Muscle of arm (tissue), 1 donor: ENCODE measurements at regions not wholly inside any gene's neighbourhood (a gene's known extent, or its start where the extent isn't known, plus 50 kb on each side); places are given as distances from the start of the nearest gene placed in this dataset.

Experiments
- DNase-seq: peaks from one replicate; pipeline ENCODE4 v3.0.0-alpha.2; 2013

GRCh38 chr17:74049167-74049966 is 154.1 kb upstream of the RPL38 start:
- DNase-seq, result no peak

DNA sequence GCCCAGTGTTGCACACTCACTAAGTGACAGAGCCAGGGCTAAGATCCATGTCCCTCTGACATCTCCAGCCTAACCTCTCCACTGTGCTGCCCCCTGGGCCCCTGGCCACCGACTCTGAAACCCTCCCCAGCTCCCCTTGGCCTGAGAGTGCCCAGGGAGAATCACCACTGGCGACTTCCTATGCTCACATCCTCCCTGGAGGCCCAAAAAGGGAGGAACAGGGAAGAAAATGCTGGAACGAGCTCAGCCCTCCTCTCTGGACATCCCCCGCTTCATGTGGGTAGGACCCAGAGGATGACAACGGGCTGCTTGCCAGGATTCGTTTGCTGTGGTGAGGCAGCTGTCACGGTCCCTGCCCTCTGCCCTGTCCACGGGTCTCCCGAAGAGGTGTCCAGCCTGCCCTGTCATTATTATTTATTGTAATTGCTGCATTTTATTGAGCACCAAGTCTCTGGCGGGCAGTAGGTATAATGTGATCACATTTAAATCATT is 153.5 kb upstream of the RPL38 start:
- no peak for DNase-seq

GRCh38 chr17:74051348-74051747 is 152.1 kb upstream of the RPL38 start:
- no peak for DNase-seq

GRCh38 chr17:74052993-74053711 is 150.3 kb upstream of the RPL38 start:
- no peak for DNase-seq

DNA sequence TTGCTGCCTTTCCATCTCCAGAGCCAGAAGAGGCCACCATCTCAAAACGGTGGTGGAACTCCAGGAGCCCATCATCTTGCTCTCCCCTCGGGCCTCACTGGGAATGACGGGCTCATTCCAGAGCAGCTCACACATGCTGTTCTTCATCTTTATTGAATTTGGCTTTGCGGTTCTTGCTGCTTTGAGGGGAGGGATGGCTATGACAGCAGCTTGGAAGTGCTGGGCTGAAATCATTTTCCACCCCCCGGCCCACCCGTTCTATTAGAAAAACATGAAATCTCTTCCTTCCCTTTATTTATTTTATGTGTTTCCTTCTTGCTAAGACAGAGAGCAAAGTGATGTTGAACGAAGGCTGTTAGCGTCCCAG is 149.8 kb upstream of the RPL38 start:
- no peak for DNase-seq

- DNase-seq, result no peak
These were observed 149.2 kb upstream of the RPL38 start for GRCh38 chr17:74054249-74054648.

DNA sequence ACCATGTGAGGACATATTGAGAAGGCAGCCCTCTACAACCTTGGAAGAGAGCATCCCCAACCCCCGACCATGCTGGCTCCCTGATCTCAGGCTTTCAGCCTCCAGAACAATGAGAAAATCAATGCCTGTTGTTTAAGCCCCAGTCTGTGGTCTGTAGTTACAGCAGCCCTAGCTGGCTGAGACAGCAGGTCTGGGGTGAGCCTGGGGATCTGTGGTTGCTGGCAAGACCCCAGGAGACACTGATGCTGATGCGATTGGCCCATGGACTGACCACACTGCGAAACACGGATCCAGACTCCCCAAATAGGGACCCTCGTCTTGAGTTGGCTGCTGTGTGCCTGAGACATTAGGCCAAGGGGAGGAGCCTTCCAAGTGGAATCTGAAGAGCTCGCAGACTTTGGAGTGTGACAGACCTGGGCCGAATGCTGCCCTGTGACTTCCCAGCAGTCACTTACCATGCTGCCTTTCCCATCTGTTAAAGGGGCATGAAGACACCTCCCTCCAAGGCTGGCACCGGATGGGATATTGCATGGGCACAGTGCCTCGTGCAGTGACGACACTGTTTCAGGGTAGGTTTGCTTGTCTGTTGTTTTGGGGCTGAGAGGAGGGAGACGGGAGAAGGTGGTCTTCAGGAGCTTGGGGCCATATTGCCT is 147.8 kb upstream of the RPL38 start:
- no peak for DNase-seq

- no peak for DNase-seq
These were observed 143.8 kb upstream of the RPL38 start for GRCh38 chr17:74059479-74060240.

DNA sequence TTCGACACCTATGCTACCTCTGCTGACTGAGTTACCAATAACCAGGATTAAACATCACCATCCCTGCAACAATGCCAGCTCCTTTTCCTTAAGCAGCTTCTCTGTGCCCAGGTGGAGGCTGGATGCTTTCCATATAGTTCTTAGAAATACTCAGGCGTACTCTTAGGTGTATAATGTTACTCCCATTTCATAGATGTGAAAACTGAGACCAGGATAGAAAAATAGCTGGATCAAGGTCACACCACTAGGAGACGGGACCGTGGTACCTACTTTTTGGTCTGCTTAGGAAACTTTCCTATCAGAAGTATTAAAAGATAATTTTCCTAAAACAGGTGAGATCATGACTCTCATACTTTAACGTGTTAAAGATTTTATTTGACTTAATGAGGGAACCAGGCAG is 141.7 kb upstream of the RPL38 start:
- no peak for DNase-seq

DNA sequence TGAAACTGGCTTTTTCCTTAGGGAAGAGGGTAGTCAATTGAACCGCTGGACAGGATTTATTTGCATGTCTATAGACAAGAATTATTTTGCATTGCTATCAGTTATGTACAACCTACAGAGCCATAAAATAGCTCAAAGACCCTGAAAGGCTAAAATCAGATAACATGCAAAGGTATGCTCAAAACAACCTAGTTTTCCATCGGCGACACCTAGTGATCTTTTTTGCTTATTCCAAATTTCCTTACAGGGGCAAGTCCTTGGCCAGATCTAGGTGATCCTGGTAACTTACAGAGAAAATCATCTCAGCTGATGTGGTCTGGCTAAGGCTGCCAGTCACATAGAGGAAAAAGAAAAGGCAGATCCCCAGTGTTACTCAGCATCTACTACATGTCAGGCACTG is 141.2 kb upstream of the RPL38 start:
- DNase-seq, result no peak

- no peak for DNase-seq
These were observed 140.0 kb upstream of the RPL38 start for GRCh38 chr17:74063439-74063838.

GRCh38 chr17:74070374-74070773 is 133.1 kb upstream of the RPL38 start:
- DNase-seq, result no peak

GRCh38 chr17:74070998-74071679 is 132.3 kb upstream of the RPL38 start:
- DNase-seq, result no peak

DNA sequence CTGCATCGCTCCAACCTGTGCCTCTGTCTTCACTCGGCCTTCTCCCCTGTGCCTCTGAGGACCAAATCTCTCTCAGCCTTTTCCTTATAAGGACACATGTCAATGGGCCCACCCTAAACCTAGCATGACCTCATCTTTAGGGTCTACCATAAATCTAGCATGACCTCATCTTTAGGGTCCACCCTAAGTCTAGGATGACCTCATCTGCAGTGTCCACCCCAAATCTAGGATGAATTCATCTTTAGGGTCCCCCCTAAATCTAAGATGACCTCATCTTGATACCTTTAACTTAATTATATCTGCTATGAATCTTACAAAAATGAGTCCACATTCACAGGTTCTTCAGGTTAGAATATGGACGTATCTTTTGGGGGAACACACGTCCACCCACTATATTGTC is 131.1 kb upstream of the RPL38 start:
- no peak for DNase-seq

- no peak for DNase-seq
These were observed 127.0 kb upstream of the RPL38 start for GRCh38 chr17:74076446-74076845.

DNA sequence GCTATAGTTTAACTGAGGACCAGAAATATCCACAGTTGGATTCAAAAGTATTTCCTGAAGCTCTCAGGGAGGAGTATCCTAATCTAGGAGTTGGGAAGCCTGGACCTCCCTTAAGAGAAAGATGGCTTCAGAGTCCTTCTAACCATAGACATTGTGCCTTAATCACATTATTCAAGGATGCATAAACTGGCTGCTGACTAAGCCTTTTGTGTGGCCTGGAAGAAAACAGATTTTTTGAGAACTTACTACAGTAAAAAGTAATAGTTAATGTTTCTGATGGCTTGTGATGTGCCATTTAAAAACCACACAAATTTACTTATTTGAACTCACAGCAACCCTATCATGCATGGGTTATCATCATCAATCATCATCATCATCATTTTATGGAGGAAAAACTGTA is 126.2 kb upstream of the RPL38 start:
- DNase-seq, result no peak

DNA sequence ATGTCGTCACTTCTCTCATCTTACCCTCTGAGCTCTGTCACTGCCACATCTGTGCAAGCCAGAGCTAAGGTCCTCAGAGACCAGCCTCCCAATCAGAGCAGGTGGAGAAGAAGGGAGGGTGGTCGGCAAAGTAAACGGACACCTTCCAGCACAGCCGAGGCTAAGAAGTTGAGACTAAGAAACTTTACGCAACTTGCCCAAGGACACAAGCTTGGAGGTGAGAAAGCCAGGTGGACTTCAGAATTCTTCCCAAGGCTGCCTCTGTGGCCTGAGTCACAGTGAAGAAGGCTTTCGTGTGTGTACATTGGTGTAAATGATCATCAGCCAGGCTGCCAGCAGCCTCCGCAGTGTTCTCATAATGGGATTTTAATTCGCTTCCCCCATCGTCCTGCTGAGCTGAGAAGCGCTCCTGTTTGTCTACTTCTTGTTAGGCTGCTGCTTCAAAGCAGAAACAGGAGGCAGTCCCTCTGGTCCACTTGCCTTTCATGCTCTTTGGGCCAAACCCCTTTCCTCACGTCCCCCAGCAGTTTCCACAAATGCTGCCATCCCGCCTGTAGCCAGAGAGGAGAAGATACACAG is 125.0 kb upstream of the RPL38 start:
- no peak for DNase-seq

- no peak for DNase-seq
These were observed 123.8 kb upstream of the RPL38 start for GRCh38 chr17:74079537-74080300.

DNA sequence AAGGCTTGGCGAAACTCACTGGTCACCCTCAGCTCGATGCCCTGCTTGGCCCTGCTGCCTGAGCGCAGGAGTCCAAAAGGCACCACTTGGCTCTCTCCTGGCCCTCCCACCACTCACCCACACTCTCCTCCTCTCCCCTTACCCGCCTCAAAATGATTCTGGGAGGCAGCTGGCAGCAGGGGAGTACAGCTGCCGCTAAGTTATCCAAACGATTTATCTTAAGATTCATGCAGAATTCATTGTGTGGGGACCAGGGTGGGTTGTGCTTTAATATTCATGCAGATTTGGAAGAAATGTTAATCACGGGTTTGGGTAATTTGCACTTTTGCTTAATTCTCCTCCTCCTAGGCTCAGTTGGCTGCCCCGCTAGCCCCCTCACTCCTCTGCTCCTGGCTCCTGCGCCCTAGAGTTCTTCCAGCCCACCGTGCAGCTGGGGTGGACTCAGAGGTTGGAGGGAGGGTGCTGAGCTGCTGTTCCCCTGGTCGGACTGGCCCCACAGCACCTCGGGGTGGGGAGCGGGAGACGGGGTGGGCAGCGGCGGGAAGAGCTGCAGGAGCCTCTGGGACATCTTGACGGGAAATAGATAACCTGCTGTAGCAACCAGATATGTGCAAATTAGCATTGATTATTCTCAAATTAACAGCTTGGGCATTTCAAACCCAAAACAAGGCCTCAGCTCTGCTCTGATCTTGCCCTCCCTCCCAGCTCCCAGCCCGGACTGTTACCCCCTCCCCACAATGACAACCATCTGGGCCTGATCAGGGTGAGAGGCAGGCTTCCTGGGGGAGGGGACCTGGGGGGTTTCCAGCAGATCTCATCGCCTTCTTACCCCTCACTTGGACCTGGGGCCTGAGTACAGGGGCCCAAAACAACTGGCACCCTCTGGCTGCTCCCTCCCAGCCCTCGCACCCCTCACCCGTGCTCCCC is 122.6 kb upstream of the RPL38 start:
- no peak for DNase-seq
